Aorta (tissue), 5 donors: ENCODE measurements at regions not wholly inside any gene's neighbourhood (a gene's known extent, or its start where the extent isn't known, plus 50 kb on each side); places are given as distances from the start of the nearest gene placed in this dataset.

Experiments used
- ATAC-seq: fragments of 200-7000 bp; cut with Tn5 transposase; one replicate; pipeline ENCODE4 v1.9.1; 2022; ENCODE audit warnings: moderate library complexity; ENCODE audit not compliant: low FRiP score
- DNase-seq, 2 donors: peaks; one replicate each; pipeline ENCODE4 v3.0.0-alpha.2; 2020
- H3K27ac ChIP-seq, 2 donors: one replicate each; pipeline ENCODE4 v1.5.1; 2013; ENCODE audit warnings: low read length in 2 of 2, mild to moderate bottlenecking in 2 of 2, moderate library complexity in 2 of 2, control low read depth in 1 of 2, inconsistent platforms in 1 of 2, low read depth in 1 of 2
- H3K27me3 ChIP-seq, 2 donors: one replicate each; pipeline ENCODE4 v1.6.1; 2013; ENCODE audit warnings: control low read depth in 1 of 2, low read length in 1 of 2, mild to moderate bottlenecking in 1 of 2, moderate library complexity in 1 of 2; ENCODE audit not compliant: insufficient read depth in 2 of 2, control insufficient read depth in 1 of 2
- H3K36me3 ChIP-seq, 2 donors: one replicate each; pipeline ENCODE4 v1.6.1; 2013; ENCODE audit warnings: control low read depth in 1 of 2, low read length in 1 of 2, mild to moderate bottlenecking in 1 of 2; ENCODE audit not compliant: insufficient read depth in 2 of 2, control insufficient read depth in 1 of 2
- H3K4me1 ChIP-seq, 2 donors: one replicate each; pipeline ENCODE4 v1.6.1; 2013; ENCODE audit warnings: low read length in 2 of 2, control low read depth in 1 of 2, mild to moderate bottlenecking in 1 of 2, moderate library complexity in 1 of 2; ENCODE audit not compliant: insufficient read depth in 2 of 2, control insufficient read depth in 1 of 2
- H3K4me3 ChIP-seq, 2 donors: one replicate each; pipeline ENCODE4 v1.5.1; 2013; ENCODE audit warnings: low read length in 2 of 2, control low read depth in 1 of 2, mild to moderate bottlenecking in 1 of 2
- H3K9me3 ChIP-seq: one replicate; pipeline ENCODE4 v1.6.1; 2013; ENCODE audit warnings: mild to moderate bottlenecking, low read length; ENCODE audit not compliant: control insufficient read depth
- WGBS, 2 donors: extraction: QIAGEN DNeasy Blood & Tissue Kit; methylation state at CpG; one replicate each; pipeline ENCODE4 v1.1.7; 2013; 5-methylcytosine and 5-hydroxymethylcytosine counted together
- intact Hi-C, 2 donors: fragments of 100-400 bp; cut with DNase I; formaldehyde crosslinking; loops; one replicate each; pipeline versions ENCODE4 v1.14.2 to v1.15.0; 2022
- donor health status: healthy with polysubstance abuse.
- donor health status: Bipolar disorder and iron deficiency.
- donor health status: DM: no; HTN: no; CAD: no.
- donor health status: DM: no; HTN: no; CAD: no.
- donor health status: DM: yes; HTN: yes; CAD: no.

- Histone ChIP-seq H3K36me3 (no peaks in the 10 kb centered on the region), H3K27me3 (no peaks in the 10 kb centered on the region), H3K4me3 (no peak overlapping the region), H3K9me3 (no peaks in the 10 kb centered on the region), H3K27ac (no peak overlapping the region), H3K4me1 (no peaks in the 10 kb centered on the region)
- 65 to 68% methylated on average over 7 of the region's 7 CpGs for WGBS, 2 donors
- no peak for DNase-seq
- ATAC-seq: no peak
- intact Hi-C loops: no loop called here
These were observed 296.8 kb upstream of the ZMIZ1 start for GRCh38 chr10:78771808-78772455.

GRCh38 chr10:78772486-78772885 is 296.3 kb upstream of the ZMIZ1 start:
- Histone ChIP-seq H3K36me3 (no peaks in the 10 kb centered on the region), H3K4me1 (no peaks in the 10 kb centered on the region), H3K27me3 (no peaks in the 10 kb centered on the region), H3K27ac (no peak overlapping the region), H3K4me3 (no peak overlapping the region), H3K9me3 (no peaks in the 10 kb centered on the region)
- DNase-seq: no peak
- 96% methylated on average over 8 of the region's 8 CpGs for WGBS, 2 donors
- intact Hi-C loops: no loop called here
- no peak for ATAC-seq

- WGBS, 2 donors: 93% methylated on average over 12 of the region's 12 CpGs
- Histone ChIP-seq H3K36me3 (no peaks in the 10 kb centered on the region), H3K4me3 (no peak overlapping the region), H3K27ac (no peak overlapping the region), H3K27me3 (no peaks in the 10 kb centered on the region), H3K9me3 (no peaks in the 10 kb centered on the region), H3K4me1 (no peaks in the 10 kb centered on the region)
- intact Hi-C loops: no loop called here
- ATAC-seq (no peak), DNase-seq (no peak)
These were observed 295.7 kb upstream of the ZMIZ1 start for GRCh38 chr10:78772986-78773530.

GRCh38 chr10:78774614-78774998 is 294.2 kb upstream of the ZMIZ1 start:
- no peaks in the 10 kb centered on the region for H3K27me3 ChIP-seq
- 56 to 58% methylated on average over 6 of the region's 6 CpGs for WGBS, 2 donors
- DNase-seq: no peak
- no peak overlapping the region for H3K4me3 ChIP-seq
- no peaks in the 10 kb centered on the region for H3K9me3 ChIP-seq
- no peaks in the 10 kb centered on the region for H3K36me3 ChIP-seq
- H3K27ac ChIP-seq: peak overlapping the region in 1 of 2 donors; percentile 63
- H3K4me1 ChIP-seq: no peaks in the 10 kb centered on the region
- intact Hi-C loops: no loop called here
- no peak for ATAC-seq

GRCh38 chr10:78774999-78775711 is 293.6 kb upstream of the ZMIZ1 start:
- peak in 1 of 2 donors; percentile 54 for DNase-seq
- WGBS, 2 donors: 12 to 18% methylated on average over 14 of the region's 14 CpGs
- H3K4me3 ChIP-seq: no peak overlapping the region

GRCh38 chr10:78775891-78776290 is 292.9 kb upstream of the ZMIZ1 start:
- DNase-seq: peak in 1 of 2 donors; percentile 46
- Histone ChIP-seq H3K9me3 (no peaks in the 10 kb centered on the region), H3K27ac (peak overlapping the region in 1 of 2 donors; percentile 29), H3K4me3 (no peak overlapping the region), H3K27me3 (no peaks in the 10 kb centered on the region), H3K36me3 (no peaks in the 10 kb centered on the region), H3K4me1 (no peaks in the 10 kb centered on the region)
- 46 to 47% methylated on average over 1 of the region's 1 CpG for WGBS, 2 donors
- no peak for ATAC-seq
- intact Hi-C loops: no loop called here

More at GRCh38 chr10:78774999-78775711, 293.6 kb upstream of the ZMIZ1 start:
- Histone ChIP-seq H3K27me3 (no peaks in the 10 kb centered on the region), H3K9me3 (no peaks in the 10 kb centered on the region), H3K4me1 (no peaks in the 10 kb centered on the region), H3K27ac (peak overlapping the region in 1 of 2 donors; percentile 63), H3K36me3 (no peaks in the 10 kb centered on the region)
- ATAC-seq: no peak
- intact Hi-C loops: no loop called here

- no peaks in the 10 kb centered on the region for H3K36me3 ChIP-seq
- DNase-seq (peak in 1 of 2 donors; percentile 47), ATAC-seq (no peak)
- 61 to 66% methylated on average over 6 of the region's 6 CpGs for WGBS, 2 donors
- H3K27ac ChIP-seq: no peak overlapping the region
- H3K4me3 ChIP-seq: no peak overlapping the region
- H3K9me3 ChIP-seq: no peaks in the 10 kb centered on the region
- no peaks in the 10 kb centered on the region for H3K4me1 ChIP-seq
- H3K27me3 ChIP-seq: no peaks in the 10 kb centered on the region
- intact Hi-C loops: no loop called here
These were observed 292.0 kb upstream of the ZMIZ1 start for GRCh38 chr10:78776756-78777155.

- DNase-seq (peak in 1 of 2 donors; percentile 67), ATAC-seq (peak; percentile 86)
- Histone ChIP-seq H3K27me3 (no peaks in the 10 kb centered on the region), H3K36me3 (no peaks in the 10 kb centered on the region), H3K4me1 (no peaks in the 10 kb centered on the region), H3K27ac (peak overlapping the region in 1 of 2 donors; percentile 56), H3K9me3 (no peaks in the 10 kb centered on the region), H3K4me3 (no peak overlapping the region)
- intact Hi-C loops: no loop called here
- 6 to 7% methylated on average over 5 of the region's 5 CpGs for WGBS, 2 donors
These were observed 291.3 kb upstream of the ZMIZ1 start for GRCh38 chr10:78777466-78777865.

- WGBS, 2 donors: 27 to 32% methylated on average over 5 of the region's 5 CpGs
- no peaks in the 10 kb centered on the region for H3K4me1 ChIP-seq
- peak in 1 of 2 donors; percentile 41 for DNase-seq
These were observed 290.9 kb upstream of the ZMIZ1 start for GRCh38 chr10:78777867-78778266.

More at GRCh38 chr10:78777867-78778266, 290.9 kb upstream of the ZMIZ1 start:
- peak overlapping the region in 1 of 2 donors; percentile 56 for H3K27ac ChIP-seq
- no peaks in the 10 kb centered on the region for H3K27me3 ChIP-seq
- intact Hi-C loops: no loop called here
- H3K9me3 ChIP-seq: no peaks in the 10 kb centered on the region
- no peaks in the 10 kb centered on the region for H3K36me3 ChIP-seq
- no peak overlapping the region for H3K4me3 ChIP-seq
- peak; percentile 39 for ATAC-seq
